HEK293 (cell line): ENCODE measurements at regions not wholly inside any gene's neighbourhood (a gene's known extent, or its start where the extent isn't known, plus 50 kb on each side); places are given as distances from the start of the nearest gene placed in this dataset.

Experiments
- CTCF ChIA-PET: fragments of 350-600 bp; formaldehyde crosslinking; extraction: SDS; loops from one replicate; lab custom pipeline; 2021; ENCODE audit warnings: antibody characterized with exemption; lab: Yijun Ruan, JAX
- POLR2A ChIA-PET: fragments of 300-600 bp; formaldehyde crosslinking; extraction: SDS; loops from one replicate; lab custom pipeline; 2020; ENCODE audit warnings: antibody characterized with exemption, inconsistent platforms; lab: Yijun Ruan, JAX
- H3K27ac ChIP-seq: fragments of 200-500 bp; sonication (Bioruptor generic); 2 replicates; pipeline ENCODE4 v1.5.1; 2014; ENCODE audit warnings: low read depth, low read length, control low read depth, inconsistent platforms; ENCODE audit errors: extremely low read depth
- H3K36me3 ChIP-seq, 2 experiments: fragments of 200-500 bp in 1 of 2; sonication (Bioruptor generic) in 1 of 2; 1 replicate in 1 of 2; 2 replicates in 1 of 2; pipeline ENCODE4 v1.5.1; 2014 to 2017; ENCODE audit warnings: inconsistent platforms in 2 of 2, low read length in 2 of 2; ENCODE audit not compliant: control insufficient read depth in 2 of 2, insufficient read depth in 1 of 2
- H3K4me1 ChIP-seq: fragments of 200-500 bp; sonication (Bioruptor generic); 2 replicates; pipeline ENCODE4 v1.5.1; 2014; ENCODE audit warnings: mild to moderate bottlenecking, low read length, inconsistent platforms; ENCODE audit not compliant: control insufficient read depth, insufficient read depth
- H3K4me3 ChIP-seq: 2 replicates; pipeline ENCODE4 v1.5.1; 2011; ENCODE audit warnings: low read depth, mild to moderate bottlenecking, control low read depth, low read length, moderate library complexity
- H3K9me3 ChIP-seq: fragments of 200-500 bp; sonication (Bioruptor generic); 2 replicates; pipeline ENCODE4 v1.5.1; 2014; ENCODE audit warnings: low read depth, low read length, inconsistent platforms; ENCODE audit not compliant: control insufficient read depth, insufficient read depth
- HOXA7 ChIP-seq: sonication (generic); formaldehyde crosslinking; IDR thresholded peaks from 2 replicates; pipeline ENCODE4 v1.8.1; 2022; ENCODE audit warnings: missing genetic modification reagents, borderline replicate concordance
- KLF1 ChIP-seq: fragments of 450-650 bp; formaldehyde crosslinking; IDR thresholded peaks from 2 replicates; pipeline ENCODE4 v1.5.1; 2016; ENCODE audit warnings: missing biosample characterization, missing genetic modification characterization
- KLF8 ChIP-seq: fragments of 450-650 bp; formaldehyde crosslinking; IDR thresholded peaks from 2 replicates; pipeline ENCODE4 v1.5.1; 2016; ENCODE audit warnings: missing biosample characterization, missing genetic modification characterization
- MEIS1 ChIP-seq: sonication (generic); formaldehyde crosslinking; IDR thresholded peaks from 2 replicates; pipeline ENCODE4 v1.8.1; 2022; ENCODE audit warnings: missing genetic modification reagents, mild to moderate bottlenecking, borderline replicate concordance
- SP7 ChIP-seq: fragments of 450-650 bp; formaldehyde crosslinking; IDR thresholded peaks from 2 replicates; pipeline ENCODE4 v1.5.1; 2016; ENCODE audit warnings: missing biosample characterization, missing genetic modification characterization
- TRIM28 ChIP-seq: IDR thresholded peaks from 2 replicates; pipeline ENCODE4 v1.6.1; 2011; ENCODE audit warnings: low read length, control low read depth, borderline replicate concordance
- ZNF24 ChIP-seq: fragments of 450-650 bp; formaldehyde crosslinking; IDR thresholded peaks from 2 replicates; pipeline ENCODE4 v1.5.1; 2016; ENCODE audit warnings: missing biosample characterization, missing genetic modification characterization
- ZNF366 ChIP-seq: fragments of 450-650 bp; formaldehyde crosslinking; conservative IDR thresholded peaks from 2 replicates; pipeline ENCODE4 v1.5.1; 2016; ENCODE audit warnings: missing biosample characterization, missing genetic modification characterization
- ZNF37A ChIP-seq: fragments of 450-650 bp; IDR thresholded peaks from 2 replicates; pipeline ENCODE4 v1.5.1; 2018; ENCODE audit warnings: missing biosample characterization, missing genetic modification characterization
- ZNF394 ChIP-seq: fragments of 450-650 bp; formaldehyde crosslinking; IDR thresholded peaks from 2 replicates; pipeline ENCODE4 v1.5.1; 2016; ENCODE audit warnings: missing biosample characterization, missing genetic modification characterization, mild to moderate bottlenecking, moderate library complexity, borderline replicate concordance
- ZNF416 ChIP-seq: fragments of 450-650 bp; formaldehyde crosslinking; IDR thresholded peaks from 2 replicates; pipeline ENCODE4 v1.5.1; 2016; ENCODE audit warnings: missing biosample characterization, missing genetic modification characterization
- ZNF521 ChIP-seq: fragments of 450-650 bp; formaldehyde crosslinking; IDR thresholded peaks from 2 replicates; pipeline ENCODE4 v1.5.1; 2017; ENCODE audit warnings: missing biosample characterization, mild to moderate bottlenecking, missing genetic modification characterization
- ZNF549 ChIP-seq: fragments of 450-650 bp; IDR thresholded peaks from 2 replicates; pipeline ENCODE4 v1.5.1; 2018; ENCODE audit warnings: missing biosample characterization, missing genetic modification characterization, mild to moderate bottlenecking, inconsistent platforms, moderate library complexity
- ZNF596 ChIP-seq: fragments of 450-650 bp; IDR thresholded peaks from 2 replicates; pipeline ENCODE4 v1.5.0; 2018; ENCODE audit warnings: missing biosample characterization, mild to moderate bottlenecking, missing genetic modification characterization, moderate library complexity
- ZNF621 ChIP-seq: fragments of 450-650 bp; formaldehyde crosslinking; IDR thresholded peaks from 2 replicates; pipeline ENCODE4 v1.5.1; 2017; ENCODE audit warnings: missing biosample characterization, missing genetic modification characterization
- ZNF670 ChIP-seq: fragments of 450-650 bp; formaldehyde crosslinking; IDR thresholded peaks from 2 replicates; pipeline ENCODE4 v1.5.1; 2016; ENCODE audit warnings: missing biosample characterization, missing genetic modification characterization, low read depth
- ZNF76 ChIP-seq: fragments of 450-650 bp; formaldehyde crosslinking; IDR thresholded peaks from 2 replicates; pipeline ENCODE4; 2016; ENCODE audit warnings: low read depth, missing biosample characterization, missing genetic modification characterization, borderline replicate concordance
- ZNF843 ChIP-seq: fragments of 450-650 bp; formaldehyde crosslinking; IDR thresholded peaks from 2 replicates; pipeline ENCODE4 v1.5.1; 2016; ENCODE audit warnings: missing biosample characterization, missing genetic modification characterization
- ZSCAN23 ChIP-seq: fragments of 450-650 bp; formaldehyde crosslinking; IDR thresholded peaks from 2 replicates; pipeline ENCODE4 v1.5.1; 2016; ENCODE audit warnings: missing biosample characterization, missing genetic modification characterization
- ZSCAN30 ChIP-seq: fragments of 450-650 bp; IDR thresholded peaks from 2 replicates; pipeline ENCODE4 v1.5.1; 2018; ENCODE audit warnings: missing biosample characterization, mild to moderate bottlenecking, missing genetic modification characterization, moderate library complexity
- TF ChIP-seq, protein P1 (sequence below): fragments of 450-650 bp; formaldehyde crosslinking; IDR thresholded peaks from 2 replicates; pipeline ENCODE4 v1.5.1; 2016; ENCODE audit warnings: missing biosample characterization, missing genetic modification characterization
- TF ChIP-seq, protein P2 (sequence below): fragments of 450-650 bp; formaldehyde crosslinking; IDR thresholded peaks from 2 replicates; pipeline ENCODE4 v1.5.1; 2016; ENCODE audit warnings: missing biosample characterization, missing genetic modification characterization
- TF ChIP-seq, protein P3 (sequence below): fragments of 450-650 bp; formaldehyde crosslinking; IDR thresholded peaks from 2 replicates; pipeline ENCODE4 v1.5.1; 2016; ENCODE audit warnings: missing biosample characterization, missing genetic modification characterization

DNA sequence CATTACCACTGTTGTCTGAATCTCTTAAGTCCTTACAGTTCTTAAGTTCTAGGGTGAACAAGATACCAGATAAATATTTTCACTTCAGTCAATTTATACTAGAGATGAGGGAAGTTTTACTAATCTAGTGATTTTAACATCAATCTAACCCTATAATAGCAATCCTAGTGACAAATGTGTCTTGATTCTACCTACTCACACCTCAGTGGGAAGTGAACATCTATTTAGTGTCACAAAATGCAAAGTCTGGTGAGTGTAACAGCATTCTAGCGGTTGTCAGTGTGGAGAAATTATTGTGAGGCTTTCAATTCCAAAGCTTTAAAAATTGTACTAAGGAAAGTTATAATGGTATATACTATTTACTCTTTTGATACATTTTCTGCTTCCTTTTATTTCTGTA is 225.8 kb upstream of the CYLC2 start:
- CTCF ChIA-PET, result no interaction called here
- Histone ChIP-seq H3K9me3 (no peaks in the 10 kb centered on the region), H3K4me3 (no peak overlapping the region), H3K36me3 (no peaks in the 10 kb centered on the region), H3K27ac (no peak overlapping the region), H3K4me1 (no peaks in the 10 kb centered on the region)
- TF ChIP-seq TRIM28 (no peak), KLF8 (tag by site-specific recombination) (no peak), ZNF24 (tag by site-specific recombination) (no peak), ZNF670 (no peak), ZNF596 (tag by site-specific recombination) (no peak)
- TF ChIP-seq, protein P1, sequence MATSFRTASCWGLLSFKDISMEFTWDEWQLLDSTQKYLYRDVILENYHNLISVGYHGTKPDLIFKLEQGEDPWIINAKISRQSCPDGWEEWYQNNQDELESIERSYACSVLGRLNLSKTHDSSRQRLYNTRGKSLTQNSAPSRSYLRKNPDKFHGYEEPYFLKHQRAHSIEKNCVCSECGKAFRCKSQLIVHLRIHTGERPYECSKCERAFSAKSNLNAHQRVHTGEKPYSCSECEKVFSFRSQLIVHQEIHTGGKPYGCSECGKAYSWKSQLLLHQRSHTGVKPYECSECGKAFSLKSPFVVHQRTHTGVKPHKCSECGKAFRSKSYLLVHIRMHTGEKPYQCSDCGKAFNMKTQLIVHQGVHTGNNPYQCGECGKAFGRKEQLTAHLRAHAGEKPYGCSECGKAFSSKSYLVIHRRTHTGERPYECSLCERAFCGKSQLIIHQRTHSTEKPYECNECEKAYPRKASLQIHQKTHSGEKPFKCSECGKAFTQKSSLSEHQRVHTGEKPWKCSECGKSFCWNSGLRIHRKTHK (tag by site-specific recombination), result no peak
- POLR2A ChIA-PET, result no interaction called here

DNA sequence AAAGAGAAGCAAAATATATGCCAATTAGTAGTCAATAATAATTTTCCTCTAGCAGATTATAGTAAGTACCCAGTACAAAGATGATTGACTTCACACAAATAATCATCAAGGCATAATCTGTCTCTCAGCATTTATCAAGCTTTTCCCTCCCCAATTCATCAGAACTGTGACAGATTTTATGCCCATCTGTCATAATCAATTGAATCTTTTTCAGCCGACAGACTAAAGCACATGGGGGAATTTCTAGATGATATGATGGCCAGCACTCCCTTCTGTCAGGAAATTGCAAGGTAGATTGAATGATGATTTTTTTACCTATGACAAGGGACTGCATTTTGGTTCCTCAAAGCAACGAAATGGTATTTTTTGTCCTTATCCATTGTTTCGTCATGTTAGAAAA is 227.1 kb upstream of the CYLC2 start:
- Histone ChIP-seq H3K4me3 (no peak overlapping the region), H3K36me3 (no peaks in the 10 kb centered on the region), H3K9me3 (no peaks in the 10 kb centered on the region), H3K4me1 (no peaks in the 10 kb centered on the region), H3K27ac (no peak overlapping the region)
- ChIA-PET POLR2A (no interaction called here), CTCF (no interaction called here)
- no peak for TF ChIP-seq ZSCAN23 (tag by site-specific recombination)
- no peak for TF ChIP-seq SP7
- no peak for TF ChIP-seq KLF1 (tag by site-specific recombination)
- TF ChIP-seq ZNF37A, result no peak
- TF ChIP-seq ZNF394, result no peak
- TF ChIP-seq, protein P2, sequence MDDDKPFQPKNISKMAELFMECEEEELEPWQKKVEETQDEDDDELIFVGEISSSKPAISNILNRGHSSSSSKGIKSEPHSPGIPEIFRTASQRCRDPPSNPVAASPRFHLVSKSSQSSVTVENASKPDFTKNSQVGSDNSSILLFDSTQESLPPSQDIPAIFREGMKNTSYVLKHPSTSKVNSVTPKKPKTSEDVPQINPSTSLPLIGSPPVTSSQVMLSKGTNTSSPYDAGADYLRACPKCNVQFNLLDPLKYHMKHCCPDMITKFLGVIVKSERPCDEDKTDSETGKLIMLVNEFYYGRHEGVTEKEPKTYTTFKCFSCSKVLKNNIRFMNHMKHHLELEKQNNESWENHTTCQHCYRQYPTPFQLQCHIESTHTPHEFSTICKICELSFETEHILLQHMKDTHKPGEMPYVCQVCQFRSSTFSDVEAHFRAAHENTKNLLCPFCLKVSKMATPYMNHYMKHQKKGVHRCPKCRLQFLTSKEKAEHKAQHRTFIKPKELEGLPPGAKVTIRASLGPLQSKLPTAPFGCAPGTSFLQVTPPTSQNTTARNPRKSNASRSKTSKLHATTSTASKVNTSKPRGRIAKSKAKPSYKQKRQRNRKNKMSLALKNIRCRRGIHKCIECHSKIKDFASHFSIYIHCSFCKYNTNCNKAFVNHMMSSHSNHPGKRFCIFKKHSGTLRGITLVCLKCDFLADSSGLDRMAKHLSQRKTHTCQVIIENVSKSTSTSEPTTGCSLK, result no peak
- no peak for TF ChIP-seq ZNF76 (tag by site-specific recombination)
- no peak for TF ChIP-seq HOXA7
- no peak for TF ChIP-seq ZSCAN30 (tag by site-specific recombination)
- TF ChIP-seq ZNF521 (tag by site-specific recombination), result no peak
- no peak for TF ChIP-seq ZNF621 (tag by site-specific recombination)
- TF ChIP-seq ZNF843 (tag by site-specific recombination), result no peak
- TF ChIP-seq, protein P3, sequence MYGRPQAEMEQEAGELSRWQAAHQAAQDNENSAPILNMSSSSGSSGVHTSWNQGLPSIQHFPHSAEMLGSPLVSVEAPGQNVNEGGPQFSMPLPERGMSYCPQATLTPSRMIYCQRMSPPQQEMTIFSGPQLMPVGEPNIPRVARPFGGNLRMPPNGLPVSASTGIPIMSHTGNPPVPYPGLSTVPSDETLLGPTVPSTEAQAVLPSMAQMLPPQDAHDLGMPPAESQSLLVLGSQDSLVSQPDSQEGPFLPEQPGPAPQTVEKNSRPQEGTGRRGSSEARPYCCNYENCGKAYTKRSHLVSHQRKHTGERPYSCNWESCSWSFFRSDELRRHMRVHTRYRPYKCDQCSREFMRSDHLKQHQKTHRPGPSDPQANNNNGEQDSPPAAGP, result no peak
- no peak for TF ChIP-seq ZNF416 (tag by site-specific recombination)
- TF ChIP-seq ZNF549 (tag by site-specific recombination), result no peak
- no peak for TF ChIP-seq ZNF366 (tag by site-specific recombination)
- no peak for TF ChIP-seq MEIS1 (CRISPR knock-in tag)
